CD4-positive, alpha-beta T cell (primary cell): ENCODE measurements at regions not wholly inside any gene's neighbourhood (a gene's known extent, or its start where the extent isn't known, plus 50 kb on each side); places are given as distances from the start of the nearest gene placed in this dataset.

Experiments used
- ATAC-seq: fragments of 200-7000 bp; cut with Tn5 transposase; one replicate; pipeline ENCODE4 v1.10.0; 2022; ENCODE audit warnings: mild to moderate bottlenecking; ENCODE audit not compliant: poor library complexity
- CTCF ChIA-PET: fragments of 350-600 bp; sonication (Branson Sonifier 250); formaldehyde crosslinking; loops from one replicate; lab custom pipeline; 2021; ENCODE audit warnings: antibody characterized with exemption, inconsistent platforms; lab: Charles Lee
- POLR2A ChIA-PET: fragments of 350-600 bp; sonication (Branson Sonifier 250); formaldehyde crosslinking; loops from one replicate; lab custom pipeline; 2021; ENCODE audit warnings: antibody characterized with exemption, inconsistent platforms; lab: Charles Lee
- DNase-seq, 14 experiments: peaks; one replicate each; pipeline ENCODE4 v3.0.0-alpha.2; 2013 to 2020; ENCODE audit warnings: mixed read lengths in 2 of 14
- H3K27ac ChIP-seq, 2 donors: one replicate each; pipeline versions ENCODE4 v1.5.1 to v1.7.0; 2013; ENCODE audit warnings: low read length in 2 of 2, low read depth in 1 of 2, mild to moderate bottlenecking in 1 of 2
- H3K27me3 ChIP-seq, 2 experiments: 1 replicate in 1 of 2; 2 replicates in 1 of 2; pipeline versions ENCODE4 v1.6.1 to v1.7.0; 2013; ENCODE audit warnings: low read length in 2 of 2, control low read depth in 1 of 2, mild to moderate bottlenecking in 1 of 2, moderate library complexity in 1 of 2; ENCODE audit not compliant: insufficient read depth in 2 of 2, control insufficient read depth in 1 of 2
- H3K36me3 ChIP-seq: one replicate; pipeline ENCODE4 v1.6.1; 2013; ENCODE audit warnings: low read length, control low read depth; ENCODE audit not compliant: insufficient read depth
- H3K4me1 ChIP-seq: one replicate; pipeline ENCODE4 v1.6.1; 2013; ENCODE audit warnings: low read length, control low read depth; ENCODE audit not compliant: insufficient read depth
- H3K4me3 ChIP-seq: one replicate; pipeline ENCODE4 v1.5.1; 2013; ENCODE audit warnings: mild to moderate bottlenecking, low read length, moderate library complexity
- H3K9me3 ChIP-seq, 2 experiments: 1 replicate in 1 of 2; 2 replicates in 1 of 2; pipeline versions ENCODE4 v1.6.1 to v1.7.0; 2013; ENCODE audit warnings: low read length in 2 of 2, mild to moderate bottlenecking in 2 of 2, control low read depth in 1 of 2, moderate library complexity in 1 of 2; ENCODE audit not compliant: control insufficient read depth in 1 of 2, insufficient read depth in 1 of 2
- H3K27ac Mint-ChIP-seq: one replicate; pipeline ENCODE4 v1.8.0; 2020; ENCODE audit warnings: mixed read lengths
- H3K27me3 Mint-ChIP-seq: one replicate; pipeline ENCODE4 v1.8.0; 2021; ENCODE audit warnings: mixed read lengths
- H3K36me3 Mint-ChIP-seq: one replicate; pipeline ENCODE4 v1.8.0; 2021; ENCODE audit warnings: low read depth, mixed read lengths
- H3K4me1 Mint-ChIP-seq: one replicate; pipeline ENCODE4 v1.8.0; 2021; ENCODE audit warnings: low read depth, mixed read lengths
- H3K4me3 Mint-ChIP-seq: one replicate; pipeline ENCODE4 v1.8.0; 2020; ENCODE audit warnings: mild to moderate bottlenecking, mixed read lengths
- H3K9me3 Mint-ChIP-seq: one replicate; pipeline ENCODE4 v1.8.0; 2020; ENCODE audit warnings: mixed read lengths
- CTCF ChIP-seq: fragments of 200-600 bp; IDR thresholded peaks from one replicate; pipeline ENCODE4 v1.8.0; 2022; ENCODE audit warnings: antibody characterized with exemption, mild to moderate bottlenecking
- intact Hi-C, 2 experiments: fragments of 100-400 bp; cut with DNase I in 1 of 2; cut with micrococcal nuclease in 1 of 2; formaldehyde crosslinking; loops; one replicate each; pipeline versions ENCODE4 v1.15.1 to v1.9.0; 2023 to 2025; cut with DNase I, micrococcal nuclease

GRCh38 chr13:99665711-99666110 is 164.4 kb downstream of the TM9SF2 start:
- Mint-ChIP-seq H3K4me3 (no peak overlapping the region), H3K4me1 (no peaks in the 10 kb centered on the region), H3K9me3 (no peaks in the 10 kb centered on the region), H3K27me3 (no peaks in the 10 kb centered on the region), H3K27ac (no peak overlapping the region), H3K36me3 (no peaks in the 10 kb centered on the region)
- no peaks in the 10 kb centered on the region for H3K9me3 ChIP-seq
- no peaks in the 10 kb centered on the region for H3K27me3 ChIP-seq
- no peak for ATAC-seq
- H3K36me3 ChIP-seq: no peaks in the 10 kb centered on the region
- intact Hi-C loops: loop anchor here in 1 of 2 experiments (2.0 kb wide), 1 partner anchor 17 kb away; no protein-coding TSS in a partner anchor
- ChIA-PET CTCF (no interaction called here), POLR2A (no interaction called here)
- no peak overlapping the region for H3K27ac ChIP-seq
- no peak for TF ChIP-seq CTCF
- no peak overlapping the region for H3K4me3 ChIP-seq
- DNase-seq: no peak
- no peaks in the 10 kb centered on the region for H3K4me1 ChIP-seq

GRCh38 chr13:99663908-99664307 is 162.6 kb downstream of the TM9SF2 start:
- H3K27me3 Mint-ChIP-seq: no peaks in the 10 kb centered on the region
- TF ChIP-seq CTCF: no peak
- Histone ChIP-seq H3K9me3 (no peaks in the 10 kb centered on the region), H3K4me1 (peaks cover 14% of the 10 kb centered on the region), H3K36me3 (no peaks in the 10 kb centered on the region), H3K27ac (no peak overlapping the region), H3K4me3 (no peak overlapping the region), H3K27me3 (no peaks in the 10 kb centered on the region)
- no peak overlapping the region for H3K4me3 Mint-ChIP-seq
- H3K36me3 Mint-ChIP-seq: no peaks in the 10 kb centered on the region
- POLR2A ChIA-PET: no interaction called here
- CTCF ChIA-PET: no interaction called here
- ATAC-seq (no peak), DNase-seq (no peak)
- H3K9me3 Mint-ChIP-seq: no peaks in the 10 kb centered on the region
- intact Hi-C loops: loop anchor here in 1 of 2 experiments (5.0 kb wide), 1 partner anchor 158 kb away; no protein-coding TSS in a partner anchor
- H3K27ac Mint-ChIP-seq: no peak overlapping the region
- peaks cover 18% of the 10 kb centered on the region for H3K4me1 Mint-ChIP-seq

- Mint-ChIP-seq H3K4me3 (no peak overlapping the region), H3K4me1 (peaks cover 22% of the 10 kb centered on the region), H3K27me3 (no peaks in the 10 kb centered on the region), H3K9me3 (no peaks in the 10 kb centered on the region), H3K27ac (no peak overlapping the region), H3K36me3 (no peaks in the 10 kb centered on the region)
- Histone ChIP-seq H3K27ac (no peak overlapping the region), H3K9me3 (no peaks in the 10 kb centered on the region), H3K36me3 (no peaks in the 10 kb centered on the region), H3K4me3 (no peak overlapping the region), H3K27me3 (no peaks in the 10 kb centered on the region), H3K4me1 (peaks cover 18% of the 10 kb centered on the region)
- ChIA-PET POLR2A (no interaction called here), CTCF (no interaction called here)
- intact Hi-C loops: loop anchor here in 1 of 2 experiments (5.0 kb wide), 1 partner anchor 159 kb away; no protein-coding TSS in a partner anchor
- ATAC-seq: no peak
- TF ChIP-seq CTCF: no peak
- DNase-seq: no peak
Observed at GRCh38 chr13:99663185-99663825, 162.0 kb downstream of the TM9SF2 start.
